HG03039 (cell line): ENCODE measurements at regions not wholly inside any gene's neighbourhood (a gene's known extent, or its start where the extent isn't known, plus 50 kb on each side); places are given as distances from the start of the nearest gene placed in this dataset.
"Not testable (repeated sequence)": the region's sequence is repeated elsewhere in the genome, so short reads cannot be mapped to it uniquely, and the experiment has no call there.

Experiments
- ATAC-seq: cut with Tn5 transposase; IDR thresholded peaks from one replicate; pipeline ENCODE4 v1.9.1; 2021; ENCODE audit warnings: mild to moderate bottlenecking, moderate library complexity; ENCODE audit not compliant: unreplicated experiment

- ATAC-seq, result not testable (repeated sequence)
These were observed 293.0 kb upstream of the ZNF337 start for GRCh38 chr20:25989686-25990085.

GRCh38 chr20:25989196-25989595 lies 292.5 kb upstream of the ZNF337 start:
- ATAC-seq, result no peak

- ATAC-seq, result not testable (repeated sequence)
These were observed 291.4 kb upstream of the ZNF337 start for GRCh38 chr20:25987928-25988560.

GRCh38 chr20:25987073-25987927 lies 290.6 kb upstream of the ZNF337 start:
- peak; percentile 90 for ATAC-seq

GRCh38 chr20:25985597-25985996 lies 288.9 kb upstream of the ZNF337 start:
- ATAC-seq, result no peak

- no peak for ATAC-seq
These were observed 288.3 kb upstream of the ZNF337 start for GRCh38 chr20:25984933-25985332.

- ATAC-seq, result not testable (repeated sequence)
These were observed 286.0 kb upstream of the ZNF337 start for GRCh38 chr20:25982701-25983100.

GRCh38 chr20:25978450-25979190 lies 282.0 kb upstream of the ZNF337 start:
- ATAC-seq, result not testable (repeated sequence)

- ATAC-seq, result not testable (repeated sequence)
These were observed 279.2 kb upstream of the ZNF337 start for GRCh38 chr20:25975816-25976215.

- not testable (repeated sequence) for ATAC-seq
These were observed 268.6 kb upstream of the ZNF337 start for GRCh38 chr20:25965203-25965602.

- ATAC-seq, result not testable (repeated sequence)
These were observed 257.2 kb upstream of the ZNF337 start for GRCh38 chr20:25953876-25954275.

GRCh38 chr20:25935230-25935629 lies 238.6 kb upstream of the ZNF337 start:
- not testable (repeated sequence) for ATAC-seq

GRCh38 chr20:25932806-25933205 lies 236.2 kb upstream of the ZNF337 start:
- ATAC-seq, result not testable (repeated sequence)

GRCh38 chr20:25932170-25932569 lies 235.5 kb upstream of the ZNF337 start:
- ATAC-seq, result not testable (repeated sequence)

- not testable (repeated sequence) for ATAC-seq
These were observed 205.7 kb upstream of the ZNF337 start for GRCh38 chr20:25902321-25902720.

GRCh38 chr20:25898663-25899062 lies 202.0 kb upstream of the ZNF337 start:
- ATAC-seq, result not testable (repeated sequence)

- ATAC-seq, result not testable (repeated sequence)
These were observed 182.4 kb upstream of the ZNF337 start for GRCh38 chr20:25879096-25879495.

GRCh38 chr20:25868650-25868979 lies 172.0 kb upstream of the ZNF337 start:
- not testable (repeated sequence) for ATAC-seq

- ATAC-seq, result peak; percentile 73
These were observed 171.4 kb upstream of the ZNF337 start for GRCh38 chr20:25867776-25868649.

- ATAC-seq, result not testable (repeated sequence)
These were observed 170.5 kb upstream of the ZNF337 start for GRCh38 chr20:25867015-25867775.
